Hepatocyte (in vitro differentiated cells): ENCODE measurements at regions not wholly inside any gene's neighbourhood (a gene's known extent, or its start where the extent isn't known, plus 50 kb on each side); places are given as distances from the start of the nearest gene placed in this dataset.

Source experiments
- DNase-seq: peaks from one replicate; pipeline ENCODE4 v3.0.0-alpha.2; 2016; ENCODE audit warnings: low spot score
- H2AFZ ChIP-seq: fragments of 200-600 bp; sonication (generic); 2 replicates; pipeline ENCODE4 v1.6.0; 2016; ENCODE audit warnings: antibody characterized with exemption, mild to moderate bottlenecking
- H3K27ac ChIP-seq: fragments of 200-600 bp; sonication (generic); 2 replicates; pipeline ENCODE4 v1.5.1; 2016; ENCODE audit warnings: mild to moderate bottlenecking
- H3K27me3 ChIP-seq: fragments of 200-600 bp; sonication (generic); 2 replicates; pipeline ENCODE4 v1.6.1; 2016
- H3K36me3 ChIP-seq: fragments of 200-600 bp; sonication (generic); replicated peaks from 2 replicates; pipeline ENCODE4 v1.5.1; 2016; ENCODE audit warnings: low read depth; ENCODE audit not compliant: insufficient read depth
- H3K4me1 ChIP-seq: fragments of 200-600 bp; sonication (generic); 2 replicates; pipeline ENCODE4 v1.5.1; 2016; ENCODE audit warnings: mild to moderate bottlenecking, moderate library complexity; ENCODE audit not compliant: insufficient read depth
- H3K4me2 ChIP-seq: fragments of 200-600 bp; sonication (generic); 2 replicates; pipeline ENCODE4 v1.6.0; 2016
- H3K4me3 ChIP-seq: fragments of 200-600 bp; sonication (generic); 2 replicates; pipeline ENCODE4 v1.5.1; 2016; ENCODE audit warnings: mild to moderate bottlenecking
- H3K79me2 ChIP-seq: fragments of 200-600 bp; sonication (generic); 2 replicates; pipeline ENCODE4 v1.6.0; 2017; ENCODE audit warnings: mild to moderate bottlenecking
- H3K9me2 ChIP-seq: fragments of 200-600 bp; sonication (generic); replicated peaks from 2 replicates; pipeline ENCODE4 v1.6.0; 2017; ENCODE audit warnings: mild to moderate bottlenecking; ENCODE audit not compliant: insufficient read depth
- H3K9me3 ChIP-seq: fragments of 200-600 bp; sonication (generic); 2 replicates; pipeline ENCODE4 v1.5.1; 2016; ENCODE audit warnings: low read depth, mild to moderate bottlenecking
- H4K20me1 ChIP-seq: fragments of 200-600 bp; sonication (generic); 2 replicates; pipeline ENCODE4 v1.6.0; 2016; ENCODE audit warnings: mild to moderate bottlenecking; ENCODE audit not compliant: insufficient read depth, poor library complexity, severe bottlenecking
- EZH2 ChIP-seq: fragments of 200-600 bp; sonication (generic); IDR thresholded peaks from 2 replicates; pipeline ENCODE4 v1.6.1; 2016; ENCODE audit warnings: antibody characterized with exemption, mild to moderate bottlenecking, borderline replicate concordance
- EZH2phosphoT487 ChIP-seq: fragments of 200-600 bp; sonication (generic); IDR thresholded peaks from one replicate; pipeline ENCODE4 v1.6.1; 2018; ENCODE audit warnings: antibody characterized with exemption, mild to moderate bottlenecking, low read depth, moderate library complexity; ENCODE audit not compliant: unreplicated experiment, severe bottlenecking
- WGBS: methylation state at CpG from one replicate; pipeline ENCODE4 v1.1.6; 2016; ENCODE audit warnings: low lambda C conversion rate; ENCODE audit errors: missing lambda C conversion rate; 5-methylcytosine and 5-hydroxymethylcytosine counted together
- TF ChIP-seq, protein P1 (sequence below): fragments of 200-600 bp; sonication (generic); IDR thresholded peaks from 2 replicates; pipeline ENCODE4 v1.5.1; 2016; ENCODE audit warnings: antibody characterized with exemption, mild to moderate bottlenecking; ENCODE audit not compliant: poor library complexity

DNA sequence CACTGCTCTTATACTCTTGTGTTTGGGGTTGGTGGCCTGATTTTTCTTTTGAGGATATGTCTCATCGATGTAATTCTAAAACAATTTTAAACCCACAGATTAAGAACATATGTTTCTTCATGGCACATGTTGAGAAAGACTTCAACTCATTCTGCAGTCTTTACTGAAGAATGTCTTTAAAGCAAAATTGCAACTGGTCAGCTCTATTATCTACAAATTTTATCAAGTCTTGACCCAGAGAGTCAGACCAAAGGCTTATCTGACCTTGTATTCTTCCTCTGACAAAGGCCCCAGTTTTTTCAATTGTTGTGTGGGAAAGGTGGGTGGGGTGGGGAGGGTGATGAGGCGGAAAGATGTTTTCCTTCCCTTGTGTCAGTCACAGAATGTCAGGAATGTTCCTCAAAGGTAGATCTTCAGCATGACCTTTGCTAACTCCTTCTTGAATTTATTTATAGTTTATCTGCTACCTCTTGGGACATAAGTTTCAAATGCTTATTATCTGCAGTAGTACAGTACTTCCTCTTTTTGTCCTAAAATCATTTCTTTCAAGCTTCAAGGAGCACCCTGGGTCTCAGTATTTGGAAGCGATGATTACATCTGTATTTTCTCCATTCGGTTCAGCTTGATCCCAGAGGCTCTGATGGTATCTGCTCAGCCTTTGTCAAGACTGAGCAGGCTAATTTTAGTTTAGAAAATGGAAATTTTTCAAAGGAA, 63.2 kb upstream of the TIAM2 start:
- Histone ChIP-seq H3K4me1 (peaks cover 23% of the 10 kb centered on the region), H3K79me2 (no peaks in the 10 kb centered on the region), H3K4me2 (peak overlapping the region; percentile 48), H2AFZ (no peak overlapping the region), H3K27me3 (no peaks in the 10 kb centered on the region), H3K36me3 (no peaks in the 10 kb centered on the region), H3K9me3 (no peaks in the 10 kb centered on the region), H3K4me3 (no peak overlapping the region), H4K20me1 (no peaks in the 10 kb centered on the region), H3K27ac (peak overlapping the region; percentile 65), H3K9me2 (no peaks in the 10 kb centered on the region)
- no peak for TF ChIP-seq EZH2
- TF ChIP-seq, protein P1, sequence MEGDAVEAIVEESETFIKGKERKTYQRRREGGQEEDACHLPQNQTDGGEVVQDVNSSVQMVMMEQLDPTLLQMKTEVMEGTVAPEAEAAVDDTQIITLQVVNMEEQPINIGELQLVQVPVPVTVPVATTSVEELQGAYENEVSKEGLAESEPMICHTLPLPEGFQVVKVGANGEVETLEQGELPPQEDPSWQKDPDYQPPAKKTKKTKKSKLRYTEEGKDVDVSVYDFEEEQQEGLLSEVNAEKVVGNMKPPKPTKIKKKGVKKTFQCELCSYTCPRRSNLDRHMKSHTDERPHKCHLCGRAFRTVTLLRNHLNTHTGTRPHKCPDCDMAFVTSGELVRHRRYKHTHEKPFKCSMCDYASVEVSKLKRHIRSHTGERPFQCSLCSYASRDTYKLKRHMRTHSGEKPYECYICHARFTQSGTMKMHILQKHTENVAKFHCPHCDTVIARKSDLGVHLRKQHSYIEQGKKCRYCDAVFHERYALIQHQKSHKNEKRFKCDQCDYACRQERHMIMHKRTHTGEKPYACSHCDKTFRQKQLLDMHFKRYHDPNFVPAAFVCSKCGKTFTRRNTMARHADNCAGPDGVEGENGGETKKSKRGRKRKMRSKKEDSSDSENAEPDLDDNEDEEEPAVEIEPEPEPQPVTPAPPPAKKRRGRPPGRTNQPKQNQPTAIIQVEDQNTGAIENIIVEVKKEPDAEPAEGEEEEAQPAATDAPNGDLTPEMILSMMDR, result no peak
- TF ChIP-seq EZH2phosphoT487, result no peak
- no peak for DNase-seq
- 41% methylated on average over 4 of the region's 4 CpGs for WGBS

DNA sequence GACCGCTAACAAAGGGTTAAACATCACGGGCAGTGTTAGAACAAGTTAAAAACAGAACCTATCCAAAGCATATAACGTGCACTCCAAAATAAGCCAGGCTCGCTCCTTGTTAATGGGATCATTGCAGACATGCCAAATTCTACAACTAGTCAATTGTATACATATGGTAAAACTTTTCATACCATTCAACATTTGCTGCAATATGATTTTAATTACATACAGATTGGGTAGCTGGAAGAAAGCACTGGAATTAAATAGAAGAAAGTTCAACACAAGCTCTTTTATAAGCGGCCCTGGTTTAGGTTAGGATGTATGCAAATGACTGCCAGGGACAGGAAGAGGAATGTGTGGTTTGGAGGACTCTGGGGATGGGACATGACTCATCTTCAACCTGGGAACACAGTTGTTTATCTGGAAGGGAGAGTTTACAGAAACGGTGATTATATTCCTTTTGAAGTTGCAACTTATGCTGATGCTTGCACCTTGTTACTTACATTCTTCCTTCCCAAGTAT, 62.5 kb upstream of the TIAM2 start:
- no peak overlapping the region for H2AFZ ChIP-seq
- no peaks in the 10 kb centered on the region for H3K36me3 ChIP-seq
- no peaks in the 10 kb centered on the region for H4K20me1 ChIP-seq
- peak overlapping the region; percentile 48 for H3K4me2 ChIP-seq
- no peaks in the 10 kb centered on the region for H3K9me2 ChIP-seq
- peak; percentile 47 for DNase-seq
- no peaks in the 10 kb centered on the region for H3K27me3 ChIP-seq
- H3K9me3 ChIP-seq, result no peaks in the 10 kb centered on the region
- no peaks in the 10 kb centered on the region for H3K79me2 ChIP-seq
- peaks cover 24% of the 10 kb centered on the region for H3K4me1 ChIP-seq
- H3K27ac ChIP-seq, result peak overlapping the region; percentile 65
- TF ChIP-seq EZH2, result no peak
- TF ChIP-seq EZH2phosphoT487, result no peak
- TF ChIP-seq, protein P1, result no peak
- 40% methylated on average over 6 of the region's 6 CpGs for WGBS
- no peak overlapping the region for H3K4me3 ChIP-seq

DNA sequence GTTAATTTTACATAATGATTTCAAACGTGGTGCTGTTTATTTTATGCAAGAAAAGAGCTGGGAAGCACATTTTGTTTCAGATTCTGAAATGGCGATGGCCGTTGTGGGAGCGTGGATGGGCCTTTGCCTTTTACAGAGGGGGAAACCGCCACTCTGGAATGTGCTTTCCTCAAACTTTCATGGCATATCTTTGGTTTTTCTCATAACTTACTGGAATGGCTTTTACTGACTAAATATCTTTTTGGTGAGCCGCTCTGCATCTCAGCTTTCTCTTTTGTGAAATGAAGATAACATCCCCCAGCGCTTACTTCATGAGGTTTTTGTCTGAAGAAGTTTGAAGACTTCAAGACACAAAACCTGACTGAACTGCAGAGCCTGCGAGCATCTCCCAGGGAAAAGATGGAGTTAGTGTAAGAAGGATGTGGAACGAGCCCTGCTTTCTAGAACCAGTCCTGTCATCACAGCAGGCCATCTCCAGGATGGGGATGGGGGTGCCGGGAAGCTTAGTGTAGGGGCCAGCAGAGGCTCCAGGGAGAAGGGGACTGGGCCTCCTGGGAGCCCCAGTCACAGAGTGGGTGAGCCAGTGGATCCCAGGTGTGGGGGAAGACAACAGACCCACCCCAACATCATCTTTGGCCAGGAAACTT, 61.8 kb upstream of the TIAM2 start:
- no peak for TF ChIP-seq EZH2phosphoT487
- TF ChIP-seq, protein P1, result no peak
- TF ChIP-seq EZH2, result no peak
- no peak for DNase-seq
- Histone ChIP-seq H4K20me1 (no peaks in the 10 kb centered on the region), H3K27ac (peak overlapping the region; percentile 65), H2AFZ (no peak overlapping the region), H3K9me2 (no peaks in the 10 kb centered on the region), H3K36me3 (no peaks in the 10 kb centered on the region), H3K4me1 (peaks cover 31% of the 10 kb centered on the region), H3K27me3 (no peaks in the 10 kb centered on the region), H3K4me2 (peak overlapping the region; percentile 48), H3K79me2 (no peaks in the 10 kb centered on the region), H3K4me3 (no peak overlapping the region), H3K9me3 (no peaks in the 10 kb centered on the region)
- WGBS, result 55% methylated on average over 10 of the region's 10 CpGs
